K562 (cell line): ENCODE measurements at regions not wholly inside any gene's neighbourhood (a gene's known extent, or its start where the extent isn't known, plus 50 kb on each side); places are given as distances from the start of the nearest gene placed in this dataset.

Experiments
- ARNT ChIP-seq, 2 experiments: fragments of 450-650 bp; IDR thresholded peaks; 2 replicates each; pipeline ENCODE4 v1.6.1; 2016; ENCODE audit warnings: mild to moderate bottlenecking in 1 of 2
- POLR2A ChIP-seq: fragments of 450-650 bp; conservative IDR thresholded peaks from 2 replicates; pipeline ENCODE4 v1.6.1; 2016
- PTBP1 ChIP-seq: fragments of 200-400 bp; formaldehyde crosslinking; IDR thresholded peaks from 2 replicates; pipeline ENCODE4 v1.6.1; 2017; ENCODE audit warnings: low read depth, low read length
- RNF2 ChIP-seq: sonication (generic); IDR thresholded peaks from 2 replicates; pipeline ENCODE4 v1.6.1; 2016
- SNIP1 ChIP-seq: fragments of 450-650 bp; IDR thresholded peaks from 2 replicates; pipeline ENCODE4 v1.7.1; 2017; ENCODE audit warnings: low read depth, mild to moderate bottlenecking
- TF ChIP-seq, protein P1 (sequence below), 3 experiments: IDR thresholded peaks in 2 of 3; conservative IDR thresholded peaks in 1 of 3; 2 replicates each; pipeline ENCODE4 v1.5.1; 2011 to 2012; ENCODE audit warnings: low read length in 3 of 3, mild to moderate bottlenecking in 3 of 3, control low read depth in 2 of 3, improper control_type of control experiment in 1 of 3, inconsistent platforms in 1 of 3, low read depth in 1 of 3, mixed read lengths in 1 of 3, moderate library complexity in 1 of 3; ENCODE audit not compliant: insufficient read depth in 2 of 3
- TF ChIP-seq, protein P2 (sequence below): sonication (generic); formaldehyde crosslinking; IDR thresholded peaks from 2 replicates; pipeline ENCODE4 v1.9.0; 2022; ENCODE audit warnings: mild to moderate bottlenecking, missing genetic modification reagents
- TF ChIP-seq, protein P3 (sequence below): fragments of 450-650 bp; IDR thresholded peaks from 2 replicates; pipeline ENCODE4 v1.6.1; 2016; ENCODE audit warnings: missing biosample characterization, missing genetic modification characterization

DNA sequence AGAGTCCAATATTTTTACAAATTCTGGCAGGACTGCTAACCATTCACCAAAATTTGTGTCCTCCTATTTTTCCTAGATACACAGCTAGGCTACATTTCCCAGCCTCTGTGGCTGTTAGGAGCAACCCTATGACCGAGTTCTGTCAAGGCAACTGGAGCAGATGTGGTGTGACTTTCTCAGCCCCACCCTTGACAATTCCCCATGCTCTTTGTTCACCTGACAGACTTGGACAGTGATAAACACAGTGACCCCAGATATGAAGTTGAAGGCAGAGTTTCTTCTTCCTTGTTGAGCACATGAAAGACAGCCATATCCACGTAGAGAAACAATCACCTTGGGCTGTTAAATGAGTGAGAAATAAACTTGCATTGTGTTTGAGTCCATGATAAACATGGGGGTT is 1162.1 kb downstream of the SORCS3 start:
- no peak for TF ChIP-seq RNF2
- no peak for TF ChIP-seq POLR2A
- TF ChIP-seq, protein P1, sequence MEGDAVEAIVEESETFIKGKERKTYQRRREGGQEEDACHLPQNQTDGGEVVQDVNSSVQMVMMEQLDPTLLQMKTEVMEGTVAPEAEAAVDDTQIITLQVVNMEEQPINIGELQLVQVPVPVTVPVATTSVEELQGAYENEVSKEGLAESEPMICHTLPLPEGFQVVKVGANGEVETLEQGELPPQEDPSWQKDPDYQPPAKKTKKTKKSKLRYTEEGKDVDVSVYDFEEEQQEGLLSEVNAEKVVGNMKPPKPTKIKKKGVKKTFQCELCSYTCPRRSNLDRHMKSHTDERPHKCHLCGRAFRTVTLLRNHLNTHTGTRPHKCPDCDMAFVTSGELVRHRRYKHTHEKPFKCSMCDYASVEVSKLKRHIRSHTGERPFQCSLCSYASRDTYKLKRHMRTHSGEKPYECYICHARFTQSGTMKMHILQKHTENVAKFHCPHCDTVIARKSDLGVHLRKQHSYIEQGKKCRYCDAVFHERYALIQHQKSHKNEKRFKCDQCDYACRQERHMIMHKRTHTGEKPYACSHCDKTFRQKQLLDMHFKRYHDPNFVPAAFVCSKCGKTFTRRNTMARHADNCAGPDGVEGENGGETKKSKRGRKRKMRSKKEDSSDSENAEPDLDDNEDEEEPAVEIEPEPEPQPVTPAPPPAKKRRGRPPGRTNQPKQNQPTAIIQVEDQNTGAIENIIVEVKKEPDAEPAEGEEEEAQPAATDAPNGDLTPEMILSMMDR (IDR thresholded peaks at IDR 0.05 in 2 of 3, conservative IDR thresholded peaks at IDR 0.05 in 1 of 3; ENCODE audit: insufficient read depth in 2 of 3, low read depth in 1 of 3, low read length in 3 of 3) = no peak
- no peak for TF ChIP-seq PTBP1
- TF ChIP-seq ARNT (IDR thresholded peaks at IDR 0.05) = no peak
- TF ChIP-seq, protein P2, sequence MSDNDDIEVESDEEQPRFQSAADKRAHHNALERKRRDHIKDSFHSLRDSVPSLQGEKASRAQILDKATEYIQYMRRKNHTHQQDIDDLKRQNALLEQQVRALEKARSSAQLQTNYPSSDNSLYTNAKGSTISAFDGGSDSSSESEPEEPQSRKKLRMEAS (CRISPR knock-in tag) = no peak
- no peak for TF ChIP-seq SNIP1
- TF ChIP-seq, protein P3, sequence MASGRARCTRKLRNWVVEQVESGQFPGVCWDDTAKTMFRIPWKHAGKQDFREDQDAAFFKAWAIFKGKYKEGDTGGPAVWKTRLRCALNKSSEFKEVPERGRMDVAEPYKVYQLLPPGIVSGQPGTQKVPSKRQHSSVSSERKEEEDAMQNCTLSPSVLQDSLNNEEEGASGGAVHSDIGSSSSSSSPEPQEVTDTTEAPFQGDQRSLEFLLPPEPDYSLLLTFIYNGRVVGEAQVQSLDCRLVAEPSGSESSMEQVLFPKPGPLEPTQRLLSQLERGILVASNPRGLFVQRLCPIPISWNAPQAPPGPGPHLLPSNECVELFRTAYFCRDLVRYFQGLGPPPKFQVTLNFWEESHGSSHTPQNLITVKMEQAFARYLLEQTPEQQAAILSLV (tag) = no peak
